HG02981 (cell line): ENCODE measurements at regions not wholly inside any gene's neighbourhood (a gene's known extent, or its start where the extent isn't known, plus 50 kb on each side); places are given as distances from the start of the nearest gene placed in this dataset.

ENCODE experiments used
- ATAC-seq: cut with Tn5 transposase; IDR thresholded peaks from one replicate; pipeline ENCODE4 v1.9.1; 2021; ENCODE audit warnings: mild to moderate bottlenecking, moderate library complexity; ENCODE audit not compliant: unreplicated experiment

- no peak for ATAC-seq
These were observed 563.6 kb upstream of the CTNND2 start for GRCh38 chr5:12467799-12468198.

GRCh38 chr5:12460493-12461261 lies 556.4 kb upstream of the CTNND2 start:
- ATAC-seq: no peak

- no peak for ATAC-seq
These were observed 555.1 kb upstream of the CTNND2 start for GRCh38 chr5:12459326-12459725.

- no peak for ATAC-seq
These were observed 514.8 kb upstream of the CTNND2 start for GRCh38 chr5:12419075-12419474.

- no peak for ATAC-seq
These were observed 509.3 kb upstream of the CTNND2 start for GRCh38 chr5:12413585-12413984.

- no peak for ATAC-seq
These were observed 508.8 kb upstream of the CTNND2 start for GRCh38 chr5:12413075-12413474.

GRCh38 chr5:12399868-12400267 lies 495.6 kb upstream of the CTNND2 start:
- no peak for ATAC-seq

GRCh38 chr5:12392246-12392645 lies 488.0 kb upstream of the CTNND2 start:
- ATAC-seq: no peak

- no peak for ATAC-seq
These were observed 480.8 kb upstream of the CTNND2 start for GRCh38 chr5:12385095-12385494.

- ATAC-seq: no peak
These were observed 479.8 kb upstream of the CTNND2 start for GRCh38 chr5:12384005-12384404.

- ATAC-seq: no peak
These were observed 463.7 kb upstream of the CTNND2 start for GRCh38 chr5:12367973-12368372.

GRCh38 chr5:12360218-12360617 lies 456.0 kb upstream of the CTNND2 start:
- ATAC-seq: no peak

GRCh38 chr5:12358371-12359090 lies 454.3 kb upstream of the CTNND2 start:
- no peak for ATAC-seq

GRCh38 chr5:12357626-12358025 lies 453.4 kb upstream of the CTNND2 start:
- ATAC-seq: no peak

- no peak for ATAC-seq
These were observed 450.4 kb upstream of the CTNND2 start for GRCh38 chr5:12354686-12355085.

- no peak for ATAC-seq
These were observed 439.3 kb upstream of the CTNND2 start for GRCh38 chr5:12343558-12343957.

- no peak for ATAC-seq
These were observed 431.7 kb upstream of the CTNND2 start for GRCh38 chr5:12335938-12336337.

GRCh38 chr5:12332480-12332879 lies 428.2 kb upstream of the CTNND2 start:
- ATAC-seq: no peak

GRCh38 chr5:12330993-12331588 lies 426.8 kb upstream of the CTNND2 start:
- ATAC-seq: no peak

GRCh38 chr5:12330381-12330780 lies 426.1 kb upstream of the CTNND2 start:
- no peak for ATAC-seq

GRCh38 chr5:12323637-12324229 lies 419.5 kb upstream of the CTNND2 start:
- ATAC-seq: no peak

- ATAC-seq: no peak
These were observed 417.8 kb upstream of the CTNND2 start for GRCh38 chr5:12322042-12322441.
